Activated naive CD8-positive, alpha-beta T cell (primary cell): ENCODE measurements at regions not wholly inside any gene's neighbourhood (a gene's known extent, or its start where the extent isn't known, plus 50 kb on each side); places are given as distances from the start of the nearest gene placed in this dataset.
"Not testable (repeated sequence)": the region's sequence is repeated elsewhere in the genome, so short reads cannot be mapped to it uniquely, and the experiment has no call there.

ENCODE experiments used
- H3K27ac Mint-ChIP-seq: one replicate; pipeline ENCODE4 v1.8.0; 2021; ENCODE audit warnings: mixed read lengths
- H3K27me3 Mint-ChIP-seq: one replicate; pipeline ENCODE4 v1.8.0; 2021; ENCODE audit warnings: mixed read lengths
- H3K36me3 Mint-ChIP-seq: one replicate; pipeline ENCODE4 v1.8.0; 2021; ENCODE audit warnings: mixed read lengths
- H3K4me1 Mint-ChIP-seq: one replicate; pipeline ENCODE4 v1.8.0; 2021; ENCODE audit warnings: low read depth, mixed read lengths
- H3K4me3 Mint-ChIP-seq: one replicate; pipeline ENCODE4 v1.8.0; 2021; ENCODE audit warnings: mild to moderate bottlenecking, mixed read lengths
- H3K9me3 Mint-ChIP-seq: one replicate; pipeline ENCODE4 v1.8.0; 2021; ENCODE audit warnings: low read depth, mixed read lengths

- no peaks in the 10 kb centered on the region for H3K9me3 Mint-ChIP-seq
- no peaks in the 10 kb centered on the region for H3K36me3 Mint-ChIP-seq
- no peaks in the 10 kb centered on the region for H3K4me1 Mint-ChIP-seq
- no peak overlapping the region for H3K27ac Mint-ChIP-seq
- H3K27me3 Mint-ChIP-seq, result peaks cover 5% of the 10 kb centered on the region
- H3K4me3 Mint-ChIP-seq, result no peak overlapping the region
Measured at GRCh38 chr5:154702477-154702876, 52.7 kb upstream of the LARP1 start.

DNA sequence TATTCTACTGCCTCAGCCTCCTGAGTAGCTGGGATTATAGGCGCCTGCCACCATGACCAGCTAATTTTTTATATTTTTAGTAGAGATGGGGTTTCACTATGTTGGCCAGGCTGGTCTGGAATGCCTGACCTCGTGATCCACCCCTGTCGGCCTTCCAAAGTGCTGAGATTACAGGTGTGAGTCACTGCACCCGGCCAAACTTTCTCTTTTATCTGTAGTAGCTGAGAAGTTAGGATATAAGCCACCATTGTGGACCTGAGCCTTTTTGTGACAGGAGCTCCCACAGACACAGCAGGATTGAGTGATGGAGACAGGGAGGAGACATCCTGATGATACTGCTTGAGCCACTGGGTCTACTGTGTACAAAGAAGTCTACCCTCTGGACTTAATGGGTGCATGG is 53.5 kb upstream of the LARP1 start:
- H3K27ac Mint-ChIP-seq, H3K9me3 Mint-ChIP-seq, H3K4me1 Mint-ChIP-seq: not testable (repeated sequence)

DNA sequence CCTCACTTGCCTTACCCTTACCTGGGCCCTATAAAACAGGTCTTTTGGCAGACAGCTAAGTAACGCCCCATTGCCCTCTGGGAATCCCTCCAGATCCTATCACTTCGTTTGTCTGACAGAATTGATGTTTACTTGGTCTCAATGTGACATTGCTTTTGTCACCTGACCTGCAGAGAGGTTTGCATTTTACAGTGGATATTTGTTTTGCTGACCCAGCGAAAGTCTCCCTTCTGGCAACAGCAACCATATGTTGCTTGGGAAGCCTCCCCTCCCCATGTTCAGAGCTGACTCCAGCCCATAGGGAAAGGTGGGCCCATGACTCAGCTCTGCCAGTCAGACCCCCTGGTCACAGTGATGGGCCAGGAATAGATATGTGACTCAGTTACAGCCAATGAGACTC is 54.0 kb upstream of the LARP1 start:
- H3K27ac Mint-ChIP-seq, result no peak overlapping the region
- H3K9me3 Mint-ChIP-seq, result no peaks in the 10 kb centered on the region
- H3K4me3 Mint-ChIP-seq, result no peak overlapping the region
- H3K27me3 Mint-ChIP-seq, result peaks cover 5% of the 10 kb centered on the region
- H3K4me1 Mint-ChIP-seq, result no peaks in the 10 kb centered on the region
- H3K36me3 Mint-ChIP-seq, result no peaks in the 10 kb centered on the region

More for the DNA sequence above, 53.5 kb upstream of the LARP1 start:
- H3K4me3 Mint-ChIP-seq, H3K27me3 Mint-ChIP-seq, H3K36me3 Mint-ChIP-seq: not testable (repeated sequence)

DNA sequence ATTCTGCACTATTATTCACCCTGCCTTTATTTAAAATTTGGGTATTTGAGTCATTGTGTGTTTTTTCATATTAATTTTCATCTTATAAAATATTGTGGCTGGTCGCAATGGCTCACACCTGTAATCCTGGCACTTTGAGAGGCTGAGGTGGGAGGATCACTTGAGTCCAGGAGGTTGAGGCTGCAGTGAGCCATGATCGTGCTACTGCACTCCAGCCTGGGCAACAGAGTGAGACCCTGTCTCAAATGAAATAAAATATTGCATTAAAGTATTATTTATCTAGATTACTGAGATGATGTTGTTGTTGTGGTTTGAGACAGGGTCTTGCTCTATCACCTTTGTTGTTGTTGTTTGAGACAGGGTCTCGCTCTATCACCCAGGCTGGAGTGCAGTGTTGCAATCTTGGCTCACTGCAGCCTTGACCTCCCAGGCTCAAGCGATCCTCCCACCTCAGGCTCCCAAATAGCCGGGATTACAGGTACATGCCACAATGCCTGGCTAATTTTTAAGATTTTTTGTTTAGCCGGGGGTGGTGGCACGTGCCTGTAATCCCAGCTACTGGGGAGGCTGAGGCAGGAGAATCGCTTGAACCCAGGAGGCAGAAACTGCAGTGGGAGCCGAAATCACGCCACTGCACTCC is 54.8 kb upstream of the LARP1 start:
- H3K27me3 Mint-ChIP-seq, H3K4me3 Mint-ChIP-seq, H3K36me3 Mint-ChIP-seq, H3K9me3 Mint-ChIP-seq, H3K4me1 Mint-ChIP-seq, H3K27ac Mint-ChIP-seq: not testable (repeated sequence)

DNA sequence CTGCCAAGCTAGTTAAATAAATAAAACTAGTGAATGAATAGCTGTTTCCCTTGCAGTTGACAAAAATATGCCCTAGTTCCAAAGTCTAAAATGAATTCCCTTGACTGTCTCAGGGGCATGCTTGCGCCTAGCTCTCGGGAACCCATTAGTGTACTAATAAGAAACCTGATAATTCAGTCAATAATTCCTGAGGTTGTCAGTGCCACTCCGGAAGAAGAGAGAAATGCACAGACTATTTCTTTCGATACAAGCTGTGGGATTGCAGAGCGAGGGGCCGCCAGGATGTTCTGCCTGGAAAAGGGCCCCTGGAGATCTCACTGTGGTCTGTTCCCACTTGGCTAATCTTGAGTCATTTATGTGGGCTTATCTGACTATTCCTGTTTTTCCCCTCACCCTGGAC is 56.4 kb upstream of the LARP1 start:
- H3K4me3 Mint-ChIP-seq, result no peak overlapping the region
- no peaks in the 10 kb centered on the region for H3K4me1 Mint-ChIP-seq
- no peak overlapping the region for H3K27ac Mint-ChIP-seq
- H3K27me3 Mint-ChIP-seq, result peaks cover 5% of the 10 kb centered on the region
- H3K9me3 Mint-ChIP-seq, result no peaks in the 10 kb centered on the region
- no peaks in the 10 kb centered on the region for H3K36me3 Mint-ChIP-seq

DNA sequence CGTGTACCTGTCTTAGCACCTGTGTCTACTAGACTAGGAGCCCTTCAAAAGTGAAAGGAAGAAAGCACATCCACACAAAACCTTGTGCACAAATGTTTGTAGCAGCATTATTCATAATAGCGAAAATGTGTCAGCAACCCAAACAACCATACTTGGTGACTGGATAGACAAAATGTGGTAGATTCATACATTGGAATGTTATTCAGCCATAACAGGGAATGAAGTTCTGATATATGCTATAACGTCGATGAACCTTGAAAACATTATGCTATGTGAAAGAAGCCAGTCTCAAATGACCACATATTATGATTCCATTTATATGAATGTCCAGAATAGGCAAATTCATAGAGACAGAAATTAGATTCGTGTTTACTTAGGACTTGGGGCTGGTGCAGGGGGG is 57.8 kb upstream of the LARP1 start:
- H3K4me3 Mint-ChIP-seq, result no peak overlapping the region

GRCh38 chr5:154696891-154697290 is 58.3 kb upstream of the LARP1 start:
- Mint-ChIP-seq H3K4me1 (no peaks in the 10 kb centered on the region), H3K9me3 (no peaks in the 10 kb centered on the region), H3K27me3 (peaks cover 7% of the 10 kb centered on the region), H3K4me3 (no peak overlapping the region), H3K27ac (no peak overlapping the region), H3K36me3 (no peaks in the 10 kb centered on the region)

More for the DNA sequence above, 57.8 kb upstream of the LARP1 start:
- Mint-ChIP-seq H3K36me3 (no peaks in the 10 kb centered on the region), H3K27me3 (peaks cover 6% of the 10 kb centered on the region), H3K4me1 (no peaks in the 10 kb centered on the region), H3K27ac (no peak overlapping the region), H3K9me3 (no peaks in the 10 kb centered on the region)

- H3K4me1 Mint-ChIP-seq, result no peaks in the 10 kb centered on the region
- H3K4me3 Mint-ChIP-seq, result no peak overlapping the region
- H3K9me3 Mint-ChIP-seq, result no peaks in the 10 kb centered on the region
- H3K27ac Mint-ChIP-seq, result no peak overlapping the region
- H3K27me3 Mint-ChIP-seq, result peaks cover 2% of the 10 kb centered on the region
- H3K36me3 Mint-ChIP-seq, result no peaks in the 10 kb centered on the region
Measured at GRCh38 chr5:154694159-154694558, 61.0 kb upstream of the LARP1 start.

- peaks cover 2% of the 10 kb centered on the region for H3K27me3 Mint-ChIP-seq
- no peaks in the 10 kb centered on the region for H3K9me3 Mint-ChIP-seq
- H3K4me1 Mint-ChIP-seq, result no peaks in the 10 kb centered on the region
- no peak overlapping the region for H3K4me3 Mint-ChIP-seq
- H3K36me3 Mint-ChIP-seq, result no peaks in the 10 kb centered on the region
- no peak overlapping the region for H3K27ac Mint-ChIP-seq
Measured at GRCh38 chr5:154690488-154690887, 64.7 kb upstream of the LARP1 start.

- Mint-ChIP-seq H3K36me3 (no peaks in the 10 kb centered on the region), H3K4me1 (peaks cover 7% of the 10 kb centered on the region), H3K4me3 (no peak overlapping the region), H3K27me3 (peaks cover 2% of the 10 kb centered on the region), H3K27ac (no peak overlapping the region), H3K9me3 (no peaks in the 10 kb centered on the region)
Measured at GRCh38 chr5:154686490-154686889, 68.7 kb upstream of the LARP1 start.

DNA sequence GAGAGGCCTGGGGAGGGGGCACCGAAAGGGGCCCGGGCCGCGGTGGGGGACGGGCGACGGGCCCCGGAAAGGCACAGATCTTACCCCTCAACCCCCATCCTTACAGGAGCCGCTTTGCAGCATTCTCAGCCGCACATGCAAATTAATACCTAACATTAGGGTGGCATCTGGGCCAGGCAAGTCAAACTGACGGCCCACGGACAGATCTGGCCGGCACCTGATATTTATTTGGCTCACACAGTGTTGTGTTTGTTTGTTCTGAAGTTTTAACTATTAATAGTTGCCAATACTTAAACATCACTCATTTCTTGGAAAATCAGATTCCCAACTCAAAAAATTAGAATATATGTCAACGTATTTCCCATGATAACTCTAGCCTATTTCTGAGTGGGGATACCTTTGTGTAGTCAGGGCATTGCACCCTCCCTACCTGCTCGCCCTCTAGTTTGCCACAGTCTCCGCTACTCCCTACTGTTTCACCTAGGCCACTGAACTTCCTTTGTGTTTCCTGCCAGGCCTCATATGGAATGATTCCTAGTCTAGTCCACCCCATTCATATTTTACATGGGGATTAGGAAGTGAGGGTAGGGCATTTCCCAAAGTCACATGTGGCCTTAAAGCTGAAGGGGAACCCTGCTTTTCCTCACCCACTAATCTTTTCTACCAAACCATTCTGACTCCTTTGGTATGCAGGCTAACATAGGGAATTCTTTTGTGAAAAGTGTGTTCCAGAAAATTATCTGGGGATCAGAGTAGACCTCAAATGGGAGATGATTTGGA is 71.9 kb upstream of the LARP1 start:
- Mint-ChIP-seq H3K36me3 (no peaks in the 10 kb centered on the region), H3K4me1 (peaks cover 7% of the 10 kb centered on the region), H3K27ac (no peak overlapping the region), H3K27me3 (peaks cover 2% of the 10 kb centered on the region), H3K9me3 (no peaks in the 10 kb centered on the region), H3K4me3 (peak overlapping the region; percentile 67)

DNA sequence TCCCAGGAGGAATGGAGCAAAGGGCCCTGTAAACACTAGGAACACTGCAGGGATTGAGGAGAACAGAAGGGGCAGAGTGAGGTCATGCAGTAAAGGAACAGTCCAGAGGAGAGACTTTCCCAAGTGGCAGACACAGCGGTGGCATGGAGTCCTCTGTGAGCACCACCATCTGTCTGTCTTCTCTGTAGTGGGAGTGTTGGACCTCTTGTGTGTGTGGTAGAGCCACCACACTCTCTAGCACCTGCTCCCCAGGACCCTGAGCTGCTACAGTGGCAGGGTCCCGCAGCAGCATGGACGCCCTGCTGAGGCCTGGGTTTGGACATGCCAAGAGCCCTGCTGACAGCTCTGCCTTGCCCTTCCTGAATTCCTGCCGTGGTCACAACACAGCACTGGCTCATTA is 75.7 kb upstream of the LARP1 start:
- Mint-ChIP-seq H3K4me1 (peaks cover 7% of the 10 kb centered on the region), H3K27me3 (no peaks in the 10 kb centered on the region), H3K9me3 (no peaks in the 10 kb centered on the region), H3K27ac (no peak overlapping the region), H3K4me3 (no peak overlapping the region), H3K36me3 (no peaks in the 10 kb centered on the region)

DNA sequence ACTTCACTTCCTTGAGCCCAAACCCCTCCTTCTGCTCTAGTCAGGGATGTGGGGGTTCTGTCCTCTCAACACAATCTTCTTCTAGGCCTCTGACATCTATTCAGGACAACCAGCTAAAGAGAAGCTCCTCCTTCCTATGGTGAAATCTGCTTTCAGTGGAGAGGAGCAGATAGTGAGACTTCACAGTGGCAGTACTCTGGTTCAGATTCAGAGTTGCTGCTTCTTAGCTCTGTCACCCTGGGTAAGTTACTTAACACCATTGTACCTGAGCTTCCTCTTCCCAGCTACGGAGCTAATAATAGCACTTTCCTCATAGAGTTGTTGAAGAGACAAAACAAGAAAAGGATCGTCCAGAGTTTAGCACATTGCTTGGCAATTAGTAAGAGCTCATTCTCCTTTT is 77.3 kb upstream of the LARP1 start:
- Mint-ChIP-seq H3K36me3 (no peaks in the 10 kb centered on the region), H3K9me3 (no peaks in the 10 kb centered on the region), H3K4me1 (no peaks in the 10 kb centered on the region), H3K4me3 (no peak overlapping the region), H3K27ac (no peak overlapping the region), H3K27me3 (no peaks in the 10 kb centered on the region)

DNA sequence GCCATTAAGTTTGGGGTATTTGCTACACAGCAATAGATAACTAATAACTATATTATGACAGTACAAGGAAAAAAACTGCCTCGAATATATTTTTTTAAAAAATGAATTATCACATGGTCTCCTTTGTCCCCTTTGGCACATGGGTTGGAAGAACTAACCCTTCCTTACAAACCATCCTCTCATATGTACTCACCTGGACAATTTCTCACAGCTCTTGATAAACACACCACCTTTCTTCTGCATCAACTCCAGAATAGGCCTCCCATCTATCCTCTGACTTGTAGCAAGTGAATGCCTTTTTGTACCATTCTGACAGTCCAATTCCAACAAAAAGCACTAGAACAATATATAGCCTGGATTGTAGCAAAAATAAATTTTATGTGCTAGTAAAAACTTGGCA is 78.7 kb upstream of the LARP1 start:
- Mint-ChIP-seq H3K4me3 (no peak overlapping the region), H3K4me1 (no peaks in the 10 kb centered on the region), H3K36me3 (no peaks in the 10 kb centered on the region), H3K27ac (no peak overlapping the region), H3K27me3 (no peaks in the 10 kb centered on the region), H3K9me3 (no peaks in the 10 kb centered on the region)

DNA sequence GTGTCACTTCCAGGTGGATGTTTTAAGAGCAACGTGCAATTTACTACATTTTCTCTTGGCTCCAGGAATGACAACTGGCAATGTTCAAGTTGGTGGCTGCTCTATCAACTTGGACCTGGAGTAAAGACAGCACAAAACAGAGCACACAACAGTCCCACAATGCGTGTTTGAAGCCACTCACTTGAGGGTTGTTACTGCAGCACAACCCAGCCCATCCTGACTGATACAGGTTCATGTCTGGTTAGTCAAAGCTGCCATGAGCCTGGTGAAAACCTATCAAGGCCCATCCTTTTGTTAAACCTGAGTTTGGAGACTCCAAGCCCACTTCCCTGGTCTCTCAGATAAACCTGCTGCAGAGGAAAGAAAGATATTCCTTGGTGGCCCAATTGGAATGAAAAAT is 81.1 kb upstream of the LARP1 start:
- Mint-ChIP-seq H3K36me3 (no peaks in the 10 kb centered on the region), H3K4me3 (no peak overlapping the region), H3K27ac (no peak overlapping the region), H3K4me1 (no peaks in the 10 kb centered on the region), H3K9me3 (no peaks in the 10 kb centered on the region), H3K27me3 (no peaks in the 10 kb centered on the region)

GRCh38 chr5:154673506-154673905 is 81.7 kb upstream of the LARP1 start:
- Mint-ChIP-seq H3K36me3 (no peaks in the 10 kb centered on the region), H3K4me3 (no peak overlapping the region), H3K4me1 (no peaks in the 10 kb centered on the region), H3K27me3 (no peaks in the 10 kb centered on the region), H3K27ac (no peak overlapping the region), H3K9me3 (no peaks in the 10 kb centered on the region)
